ENCODE measurements at regions not wholly inside any gene's neighbourhood (a gene's known extent, or its start where the extent isn't known, plus 50 kb on each side); places are given as distances from the start of the nearest gene placed in this dataset.

DNA sequence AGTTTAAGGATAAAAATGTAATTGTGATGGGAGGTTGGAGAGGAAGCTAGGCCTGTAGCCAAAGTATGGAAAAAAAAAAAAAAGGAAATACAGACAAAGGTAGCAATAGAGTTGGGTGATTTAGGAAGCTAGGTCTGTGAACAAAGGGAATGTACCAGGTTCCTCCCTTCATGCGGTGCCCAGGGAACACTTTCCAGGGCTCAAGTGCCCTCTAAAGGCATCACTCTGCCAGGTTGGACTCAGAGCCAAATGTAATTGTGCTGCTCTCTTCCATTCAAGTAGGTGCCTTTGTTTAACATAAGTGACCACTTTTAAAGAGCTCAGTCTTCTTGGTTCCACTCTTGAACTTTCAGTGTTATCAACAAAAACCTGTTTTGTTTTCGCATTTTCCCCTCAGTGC, 159.7 kb upstream of the AHI1 start:
- no peak for DNase-seq

DNA sequence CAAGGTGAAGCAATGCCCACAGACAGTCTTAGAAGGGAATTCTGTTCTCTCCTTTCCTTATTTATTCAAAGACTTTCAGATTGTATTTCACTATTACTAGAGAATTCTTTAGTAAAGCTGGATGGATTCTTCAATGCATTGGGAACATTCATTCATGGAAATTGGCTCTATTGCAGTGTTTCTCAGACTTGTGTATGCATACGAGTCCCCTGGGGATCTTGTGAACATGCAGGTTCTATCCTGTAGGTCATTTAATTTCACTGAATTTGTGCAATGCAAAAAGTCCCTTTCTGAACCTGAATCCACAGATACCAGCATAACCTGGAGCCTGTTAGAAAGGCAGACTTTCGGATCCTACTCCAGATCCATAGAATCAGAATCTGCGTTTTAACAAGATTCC, 160.9 kb upstream of the AHI1 start:
- DNase-seq = no peak

DNA sequence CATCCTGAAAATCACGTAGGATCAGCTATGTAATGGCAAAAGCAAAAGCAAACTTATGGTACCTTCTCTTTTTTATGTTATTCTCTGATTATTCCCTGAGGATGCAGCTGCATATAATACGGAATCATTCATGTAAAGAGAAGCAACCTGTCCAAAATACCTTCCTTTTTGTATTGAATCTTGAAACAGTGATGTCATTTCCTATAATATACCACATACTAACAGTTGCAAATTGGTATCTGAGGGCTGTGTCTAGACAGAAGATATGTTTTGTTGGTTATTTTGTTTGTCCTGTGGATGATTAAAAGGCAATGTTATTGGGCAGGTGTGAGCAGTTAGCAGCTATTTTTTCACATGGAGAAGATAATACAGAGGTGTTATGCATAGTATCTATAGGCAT, 161.4 kb upstream of the AHI1 start:
- no peak for DNase-seq

DNA sequence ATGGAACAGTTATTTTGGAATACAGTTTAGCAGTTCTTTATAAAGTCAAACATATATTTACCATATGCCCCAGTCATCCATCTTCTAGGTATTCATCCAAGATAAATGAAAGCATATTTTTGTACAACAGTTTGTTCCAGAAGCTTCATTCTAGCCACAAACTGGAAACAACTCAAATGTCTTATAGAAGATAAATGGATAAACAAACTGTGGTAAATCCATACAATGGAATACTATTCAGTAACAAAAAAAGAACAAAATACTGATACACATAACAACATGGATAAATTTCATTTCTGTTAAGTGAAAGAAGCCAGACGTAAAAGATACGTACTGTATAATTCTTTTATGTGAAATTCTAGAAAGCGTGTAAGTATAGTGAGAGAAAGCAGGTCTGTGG, 167.0 kb upstream of the AHI1 start:
- no peak for DNase-seq

DNA sequence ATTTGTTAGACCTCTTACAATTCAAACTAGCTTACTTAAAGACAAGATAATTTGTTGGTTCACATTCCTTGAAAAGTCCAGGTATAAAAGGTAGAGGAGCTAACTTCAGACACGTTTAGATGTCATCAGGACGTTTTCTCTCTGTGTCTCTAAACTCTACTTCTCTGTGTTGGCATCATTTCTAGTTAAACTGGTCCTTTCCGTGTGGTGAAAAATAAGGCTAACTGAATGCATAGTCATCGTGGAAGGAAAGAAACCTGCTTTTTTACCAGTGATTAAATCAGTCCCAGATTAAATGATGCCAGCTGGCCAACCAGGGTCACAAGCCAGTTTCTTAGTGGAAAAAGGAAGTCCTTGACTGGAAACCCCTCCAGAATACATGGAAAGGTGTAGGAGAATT, 168.4 kb upstream of the AHI1 start:
- DNase-seq = no peak

DNA sequence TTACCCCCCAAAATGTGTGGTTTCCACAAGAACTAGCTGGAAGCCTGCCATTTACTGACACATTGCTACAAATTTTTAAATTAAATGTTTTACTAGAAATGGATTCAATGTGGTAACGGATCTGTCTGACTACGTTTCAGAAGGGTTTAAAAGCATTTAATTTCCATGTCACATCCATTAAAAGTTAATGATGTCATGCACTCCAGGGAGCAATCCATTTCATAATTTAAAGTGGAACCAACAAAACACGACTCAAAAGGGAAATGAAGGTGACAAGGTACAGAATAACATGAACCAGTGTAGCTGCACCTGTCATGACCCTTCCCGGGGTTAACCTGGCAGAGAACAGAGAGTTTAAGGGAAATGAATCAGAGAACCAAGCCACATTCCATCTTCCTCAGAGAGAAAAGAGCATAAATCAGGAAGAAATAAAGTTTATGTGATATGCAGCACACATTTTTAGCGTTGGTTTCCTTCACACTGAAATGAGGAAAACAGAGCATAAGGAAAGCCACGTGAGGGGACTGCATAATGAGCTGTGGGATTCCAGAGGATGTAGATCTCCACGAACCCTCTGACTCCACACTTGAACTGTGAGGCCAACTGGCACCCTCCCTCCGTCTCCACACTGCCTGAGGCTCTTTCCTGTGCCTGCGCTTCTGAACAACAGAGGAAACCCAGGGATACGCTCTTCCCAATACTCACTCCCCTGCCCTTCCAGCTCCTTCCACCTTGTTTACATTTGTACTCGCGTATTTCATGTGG, 170.3 kb upstream of the AHI1 start:
- no peak for DNase-seq

DNA sequence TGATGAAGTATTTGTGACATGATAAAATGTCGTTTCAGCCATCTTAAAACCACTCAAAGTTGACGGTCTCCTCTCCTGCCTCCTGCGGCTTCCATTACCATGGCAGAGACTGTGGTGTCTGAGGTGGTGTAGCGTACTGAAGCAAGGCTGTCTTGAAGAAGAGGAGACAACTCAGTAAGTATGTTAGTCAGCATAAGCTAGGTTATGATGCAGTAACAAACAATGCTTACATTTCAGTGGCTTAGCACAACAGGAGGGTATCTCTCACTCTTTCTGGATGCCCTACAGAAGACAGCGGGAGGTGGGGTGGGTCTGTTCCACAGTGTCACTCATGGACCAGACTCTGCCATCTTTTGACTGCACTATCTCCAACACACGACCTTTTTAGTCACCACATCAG, 174.7 kb upstream of the AHI1 start:
- no peak for DNase-seq

DNA sequence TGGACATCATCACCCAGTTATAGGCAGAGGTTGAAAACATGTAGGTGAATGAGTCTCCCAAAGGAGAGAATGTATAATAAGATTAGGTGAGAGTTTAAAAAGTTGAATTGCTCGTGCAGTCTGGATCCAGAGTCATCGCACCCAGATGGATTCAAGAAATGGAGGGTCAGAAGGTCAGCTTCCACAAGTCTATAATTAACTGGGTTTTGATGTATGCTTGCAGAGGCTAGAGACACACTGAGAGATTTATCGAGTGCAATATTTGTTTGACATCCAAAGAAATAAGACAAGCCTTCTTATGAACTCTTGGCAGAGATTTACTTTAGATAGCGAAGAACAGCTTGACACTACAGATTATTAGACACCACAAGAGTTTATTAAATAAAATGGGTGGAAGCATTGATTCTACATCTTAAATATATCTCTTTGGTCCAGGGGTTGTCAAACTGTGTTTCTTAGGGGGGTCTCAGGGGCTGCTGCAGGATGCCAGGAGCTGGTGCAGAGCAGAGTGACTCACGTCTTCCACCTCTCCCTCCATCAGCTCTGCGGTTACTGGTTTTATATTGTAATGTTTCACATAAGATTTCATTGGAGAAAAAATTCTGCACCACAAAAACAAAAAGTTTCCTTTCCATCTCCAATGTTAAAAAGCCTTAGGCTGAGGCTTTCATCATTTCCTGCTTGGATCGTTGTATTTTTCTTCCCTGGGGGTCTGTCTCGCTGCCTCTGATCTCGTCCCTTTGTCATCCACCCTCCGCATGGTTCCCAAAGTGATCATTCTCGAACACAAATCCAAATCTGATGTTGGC, 176.2 kb upstream of the AHI1 start:
- no peak for DNase-seq

DNA sequence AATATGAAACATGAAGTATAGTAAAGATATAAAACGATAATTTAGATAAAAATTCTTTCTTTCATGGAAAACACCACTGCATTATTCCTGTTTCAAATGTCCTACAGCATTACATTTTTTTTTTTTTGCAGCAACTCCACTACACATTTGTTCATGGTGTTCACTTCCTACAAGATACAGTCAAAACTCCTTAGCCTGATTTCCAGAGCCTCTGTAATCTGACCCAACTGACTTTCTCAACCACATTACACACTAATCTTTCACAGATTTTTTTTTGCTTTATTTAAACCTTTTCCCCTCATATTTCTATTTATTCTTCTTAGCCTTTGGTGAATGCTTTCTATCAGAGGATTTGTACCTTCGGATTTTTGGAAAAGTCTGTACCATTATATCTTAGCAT, 176.5 kb upstream of the PDE7B start:
- DNase-seq = no peak

DNA sequence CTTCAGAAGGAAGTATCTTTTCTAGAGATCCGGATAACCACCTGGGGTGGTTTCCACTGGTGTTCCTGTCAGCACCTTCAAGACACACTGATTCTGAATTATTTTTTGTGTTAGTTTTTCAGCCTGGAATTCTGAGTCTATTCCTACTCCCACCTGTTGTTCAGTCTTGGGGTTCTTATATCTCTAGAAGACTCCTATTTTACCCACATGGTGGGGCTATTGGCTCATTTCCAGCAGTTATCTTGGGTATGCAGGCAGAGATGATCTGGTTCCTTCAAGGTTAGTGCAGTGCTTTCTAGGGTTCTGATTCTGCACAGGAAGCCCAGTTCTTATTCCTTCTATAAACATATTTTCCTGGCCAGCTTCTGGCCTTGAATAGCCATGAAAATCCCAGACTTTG, 175.6 kb upstream of the PDE7B start:
- DNase-seq = peak; percentile 45 to 54

DNA sequence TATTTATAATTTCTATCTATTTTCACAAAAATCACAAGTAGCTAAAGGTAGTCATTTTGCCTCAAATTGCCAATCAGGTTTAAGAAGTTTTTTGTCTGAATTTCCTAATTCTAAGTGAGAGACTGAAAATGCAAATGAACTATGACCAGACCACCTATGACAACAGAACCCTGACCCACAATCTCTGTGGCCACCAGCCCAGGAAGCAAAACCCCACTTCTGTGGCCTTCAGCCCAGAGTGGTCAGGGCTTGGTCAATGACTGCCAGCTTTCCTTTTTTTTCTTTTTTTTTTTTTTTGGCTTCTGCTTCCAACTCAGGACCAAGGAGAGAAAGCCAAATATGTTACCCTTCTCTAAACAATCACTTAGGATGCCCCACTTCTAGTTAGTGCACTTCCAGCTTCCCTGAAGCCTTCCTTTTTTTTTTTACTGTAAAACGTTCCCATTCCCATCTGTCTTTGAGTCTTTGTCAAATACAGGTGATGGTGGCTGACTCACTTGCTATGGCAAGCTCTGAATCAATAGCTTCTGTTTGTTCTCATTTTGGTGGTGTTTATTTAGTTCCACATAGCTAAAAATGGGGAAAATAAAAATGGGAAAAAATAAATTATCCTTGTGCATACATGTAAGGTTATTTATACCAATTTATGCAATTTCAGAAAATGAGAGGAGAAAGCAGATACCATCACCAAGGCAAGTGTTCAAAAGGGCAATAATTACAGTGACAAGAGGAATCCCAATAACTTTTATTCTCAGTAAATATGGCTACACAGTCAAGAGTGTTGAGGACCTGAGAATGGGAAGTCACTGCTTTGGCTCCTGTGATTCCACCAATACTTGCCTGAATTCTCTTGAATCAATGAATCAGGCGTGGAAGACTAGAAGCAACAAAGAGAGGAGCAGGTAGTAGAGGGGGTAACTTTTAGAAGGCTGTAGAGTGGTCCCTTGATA, 170.3 kb upstream of the PDE7B start:
- no peak for DNase-seq

DNA sequence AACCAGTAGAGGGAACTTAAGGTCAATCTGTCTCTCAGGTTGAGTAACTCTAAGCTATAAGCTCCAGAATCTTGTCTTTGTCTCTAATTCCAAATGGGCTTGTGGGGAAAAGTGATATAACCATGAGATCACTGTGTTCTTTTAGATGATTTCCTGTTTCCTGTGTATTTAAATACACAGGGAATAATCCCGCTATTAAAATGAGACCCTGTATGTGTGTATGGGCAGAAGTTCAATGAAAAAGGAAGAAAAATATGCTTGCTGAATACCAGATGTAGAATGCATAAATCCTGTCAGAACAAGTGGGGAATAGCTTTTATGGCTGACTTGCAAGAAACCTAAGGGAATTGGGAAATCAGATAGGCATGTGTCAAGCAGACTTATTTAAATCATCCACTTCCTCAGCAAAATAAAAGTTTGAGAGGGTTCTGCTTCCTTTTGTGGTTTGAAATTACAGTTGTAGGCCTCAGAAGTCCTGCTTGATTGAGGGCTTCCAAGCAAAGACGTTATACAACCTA, 164.7 kb upstream of the PDE7B start:
- DNase-seq = peak; percentile 77 to 85

DNA sequence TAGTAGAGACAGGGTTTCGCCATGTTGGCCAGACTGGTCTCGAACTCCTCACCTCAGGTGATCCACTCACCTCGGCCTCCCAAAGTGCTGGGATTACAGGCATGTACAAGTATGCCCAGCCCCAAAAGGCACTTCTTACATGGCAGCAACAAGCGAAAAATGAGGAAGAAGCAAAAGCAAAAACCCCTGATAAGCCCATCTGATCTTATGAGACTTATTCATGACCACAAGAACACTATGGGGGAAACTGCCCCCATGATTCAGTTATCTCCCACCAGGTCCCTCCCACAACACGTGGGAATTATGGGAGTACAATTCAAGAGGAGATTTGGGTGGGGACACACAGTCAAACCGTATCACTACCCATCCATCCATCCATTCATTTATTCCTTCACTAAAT, 163.0 kb upstream of the PDE7B start:
- DNase-seq = peak in 1 of 2 experiments; percentile 5

DNA sequence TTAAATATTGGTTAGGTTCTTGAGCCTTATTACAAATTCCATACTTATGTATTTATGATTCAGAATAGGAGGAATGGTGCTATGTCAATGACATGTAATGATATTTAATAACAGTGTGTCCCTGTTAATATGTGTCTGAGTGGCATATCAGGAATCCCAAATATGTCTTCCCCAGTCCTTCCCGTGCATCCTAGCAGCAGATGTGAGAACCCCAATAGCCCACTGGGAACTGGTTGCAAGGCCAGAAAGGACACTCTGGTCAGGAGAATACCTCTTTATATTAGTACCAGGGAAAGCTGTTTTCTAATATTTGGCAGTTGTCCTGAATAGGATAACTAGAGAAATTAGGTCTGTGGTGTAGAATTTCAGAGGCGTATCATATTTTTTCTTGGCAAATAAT, 159.1 kb upstream of the PDE7B start:
- no peak for DNase-seq

DNA sequence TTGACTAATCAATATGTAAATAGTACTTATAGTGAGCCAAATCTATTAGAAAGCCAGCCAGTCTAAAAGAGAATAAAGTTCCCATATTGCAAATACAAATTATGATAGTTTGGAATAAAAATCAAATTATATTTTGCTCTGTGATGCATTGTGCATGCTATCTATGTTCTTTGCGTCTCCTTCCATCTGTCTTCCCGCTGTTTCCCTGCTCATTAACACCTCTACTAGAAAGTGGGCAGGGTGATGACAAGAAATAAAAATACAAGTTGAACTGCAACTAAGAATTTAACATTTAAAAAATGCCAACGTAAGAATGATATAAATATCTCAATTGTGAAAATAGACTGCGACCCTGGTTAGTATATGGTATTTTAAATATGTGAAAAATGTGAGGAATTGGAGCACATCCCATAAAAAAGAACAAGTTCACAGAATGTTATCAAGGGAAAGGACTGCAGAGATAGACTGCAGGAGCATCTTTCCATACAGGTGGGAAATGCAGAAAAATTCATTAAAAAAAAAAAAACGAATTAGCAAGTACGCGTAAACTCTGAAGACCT, 157.6 kb upstream of the PDE7B start:
- DNase-seq = no peak

DNA sequence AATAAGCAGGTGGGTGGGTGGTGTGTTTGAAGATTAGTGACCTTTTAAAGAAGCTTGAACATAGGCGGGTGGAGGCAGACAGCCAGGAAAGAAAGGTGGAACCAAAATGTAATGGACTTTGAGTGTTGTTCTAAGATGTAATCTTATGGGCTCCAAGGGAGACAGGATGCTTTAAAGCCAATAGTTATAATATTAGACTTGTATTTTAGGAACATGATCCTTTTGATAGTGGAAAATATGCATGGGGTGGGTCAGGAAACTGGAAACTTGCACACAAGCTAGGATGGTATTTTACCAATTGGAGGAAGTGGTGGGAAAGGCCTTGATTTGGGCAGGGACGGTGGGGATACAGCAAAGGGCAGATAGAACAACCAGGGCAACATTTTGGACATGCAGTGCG, 151.8 kb upstream of the PDE7B start:
- no peak for DNase-seq

DNA sequence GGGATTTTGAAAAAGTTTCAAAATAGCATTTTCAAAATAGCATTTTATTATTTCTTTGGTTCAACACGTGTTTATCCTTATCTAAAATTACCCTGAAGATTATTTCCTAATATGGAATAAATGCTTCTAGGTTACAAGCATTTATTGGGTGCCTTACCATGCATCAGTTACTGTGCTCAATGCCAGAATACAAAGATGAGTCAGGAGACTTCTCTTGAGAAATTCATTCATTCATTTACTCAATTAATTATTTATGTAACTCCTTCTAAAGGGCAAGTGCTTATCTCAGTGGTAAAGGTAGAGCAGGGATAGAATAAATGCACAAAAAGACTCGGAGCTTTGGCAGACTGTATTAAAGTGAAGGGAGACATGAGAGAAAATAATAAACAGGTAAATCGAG, 150.1 kb upstream of the PDE7B start:
- no peak for DNase-seq

DNA sequence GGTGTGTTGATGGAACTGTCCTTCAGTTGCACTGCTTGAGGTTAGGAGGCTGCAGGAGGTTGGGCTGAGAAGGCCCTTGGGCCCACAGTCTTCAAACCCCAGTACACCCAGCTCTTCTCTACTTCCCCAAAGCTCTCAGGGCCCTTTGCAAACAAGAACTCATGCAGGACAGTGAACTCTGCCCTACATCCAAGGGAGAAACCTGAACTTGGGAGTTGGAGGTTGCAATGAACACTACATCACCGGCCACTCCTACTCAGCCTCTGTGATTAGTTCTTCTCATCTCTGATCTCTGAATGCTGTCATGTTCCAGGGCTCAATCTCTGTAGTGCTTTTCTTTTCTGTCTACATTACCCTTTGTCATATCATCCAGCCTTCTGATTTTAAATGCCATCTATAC, 148.5 kb upstream of the PDE7B start:
- DNase-seq = no peak

DNA sequence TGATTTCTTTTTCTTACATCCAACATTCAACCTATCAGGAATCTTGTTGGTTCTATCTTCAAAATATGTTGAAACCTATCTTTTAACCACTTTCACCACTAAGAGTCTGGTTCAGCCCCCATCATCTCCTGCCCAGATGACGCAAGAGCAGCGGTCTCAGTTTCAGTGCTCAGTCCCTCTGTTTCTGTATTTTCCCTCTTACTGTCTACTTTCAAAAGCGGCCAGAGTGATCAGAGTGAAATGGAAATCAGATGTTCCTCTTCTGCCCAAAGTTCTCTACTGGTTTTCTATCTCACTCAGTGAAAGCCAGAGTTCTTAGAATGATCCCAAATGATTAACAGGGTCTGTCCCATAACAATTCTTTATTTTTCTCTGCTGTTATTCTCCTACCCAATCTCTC, 147.9 kb upstream of the PDE7B start:
- DNase-seq = no peak

DNA sequence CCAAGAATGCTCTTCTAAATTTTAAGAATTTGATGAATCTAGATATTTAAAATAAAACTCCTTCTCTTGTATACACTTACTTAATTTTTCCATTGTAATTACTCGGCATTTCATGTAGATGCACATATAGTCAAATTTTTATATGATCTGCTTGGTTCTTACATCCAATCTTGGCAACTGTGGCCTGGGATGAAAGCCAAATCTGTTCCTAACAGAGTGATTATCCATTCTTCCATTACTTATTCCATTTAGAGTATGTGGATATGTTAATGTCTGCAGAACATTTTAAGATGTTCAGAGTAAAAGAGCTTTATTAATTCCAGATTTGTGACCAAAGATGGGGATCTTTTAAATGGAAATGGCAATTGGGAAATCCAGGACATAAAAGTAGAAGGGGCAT, 144.1 kb upstream of the PDE7B start:
- DNase-seq = no peak

DNA sequence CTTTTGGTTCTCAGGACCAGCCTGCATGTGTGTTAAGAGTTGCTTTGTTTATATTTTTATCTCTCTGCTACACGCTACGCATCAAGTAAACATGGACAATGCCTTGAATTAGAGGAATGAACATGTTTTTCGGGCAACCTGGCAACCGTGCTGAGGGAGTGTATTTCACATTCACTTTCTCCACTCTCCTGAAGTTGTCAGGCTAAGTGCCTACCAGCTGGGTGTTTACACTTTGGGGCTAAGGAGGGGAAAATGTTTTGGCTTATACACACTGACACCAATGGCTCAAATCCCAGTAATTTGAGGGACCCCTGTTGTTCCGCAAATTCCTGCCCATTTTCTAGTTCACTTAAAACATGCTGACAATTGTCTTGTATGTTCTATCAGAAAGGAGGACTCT, 141.5 kb upstream of the PDE7B start:
- no peak for DNase-seq

DNA sequence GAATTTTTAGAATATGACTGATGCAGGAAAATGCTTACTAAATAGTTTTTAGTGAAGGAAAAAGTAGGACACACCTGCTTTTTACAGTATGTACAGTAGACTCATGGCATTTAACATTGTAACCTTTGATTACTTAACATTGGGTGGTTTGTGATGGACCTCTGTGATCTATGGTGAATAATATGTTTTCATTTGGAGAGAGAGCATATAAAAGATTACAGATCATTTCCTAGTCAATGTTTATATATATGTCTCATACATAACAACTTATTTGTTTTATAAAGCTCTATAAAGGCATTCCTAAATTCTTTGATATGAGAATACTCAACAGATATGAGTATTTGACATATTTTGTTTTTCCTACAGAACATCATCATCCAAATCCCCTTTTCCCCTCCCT, 129.3 kb upstream of the PDE7B start:
- DNase-seq = no peak

DNA sequence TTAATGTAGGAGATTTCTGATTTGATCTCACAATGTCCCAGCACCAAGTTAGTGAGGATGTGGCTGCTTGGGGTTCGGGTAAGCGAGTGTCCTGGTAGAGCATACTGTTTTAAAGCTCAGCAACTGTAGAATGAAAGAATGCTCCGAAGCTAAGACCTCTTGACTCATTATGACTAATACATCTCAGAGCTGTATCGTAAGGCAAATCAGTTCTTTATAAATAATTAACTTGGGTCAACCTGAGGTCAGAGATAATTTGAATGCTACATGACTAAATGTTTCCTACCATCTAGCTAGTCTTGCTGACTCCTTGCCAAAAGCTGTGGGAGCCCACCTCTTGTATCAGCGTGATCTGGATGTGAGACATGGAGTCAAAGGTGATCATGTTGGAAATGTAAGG, 128.8 kb upstream of the PDE7B start:
- no peak for DNase-seq

Data from Kasumi-1 (cell line).